ENCODE measurements at regions not wholly inside any gene's neighbourhood (a gene's known extent, or its start where the extent isn't known, plus 50 kb on each side); places are given as distances from the start of the nearest gene placed in this dataset.

- DNase-seq (ENCODE audit: low spot score): no peak
Measured at GRCh38 chr9:89863837-89864236, 259.0 kb downstream of the GADD45G start.

DNA sequence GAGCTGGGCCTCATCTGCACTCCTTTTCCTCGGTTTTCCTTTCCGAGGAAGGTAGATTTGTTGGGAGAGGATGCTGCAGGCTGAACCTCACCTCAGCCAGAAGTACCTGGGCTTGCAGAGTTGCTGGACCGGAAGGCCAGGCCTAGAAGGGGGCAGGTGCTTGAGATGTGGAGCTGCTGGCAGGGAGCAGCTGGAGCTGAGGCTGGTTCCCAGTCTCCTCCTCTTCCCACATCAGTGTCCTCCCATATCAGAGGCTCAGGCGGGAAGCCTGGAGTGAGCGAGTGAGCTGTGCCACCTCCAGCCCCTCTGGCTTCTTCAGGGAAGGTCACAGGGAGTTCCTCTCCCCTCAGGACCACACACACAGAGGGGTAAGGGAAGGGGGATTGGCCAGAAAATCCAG lies 259.4 kb downstream of the GADD45G start:
- DNase-seq (ENCODE audit: low spot score): no peak

- no peak for DNase-seq (ENCODE audit: low spot score)
Measured at GRCh38 chr9:89864731-89865130, 259.9 kb downstream of the GADD45G start.

GRCh38 chr9:89865357-89865756 lies 260.5 kb downstream of the GADD45G start:
- DNase-seq (ENCODE audit: low spot score): no peak

DNA sequence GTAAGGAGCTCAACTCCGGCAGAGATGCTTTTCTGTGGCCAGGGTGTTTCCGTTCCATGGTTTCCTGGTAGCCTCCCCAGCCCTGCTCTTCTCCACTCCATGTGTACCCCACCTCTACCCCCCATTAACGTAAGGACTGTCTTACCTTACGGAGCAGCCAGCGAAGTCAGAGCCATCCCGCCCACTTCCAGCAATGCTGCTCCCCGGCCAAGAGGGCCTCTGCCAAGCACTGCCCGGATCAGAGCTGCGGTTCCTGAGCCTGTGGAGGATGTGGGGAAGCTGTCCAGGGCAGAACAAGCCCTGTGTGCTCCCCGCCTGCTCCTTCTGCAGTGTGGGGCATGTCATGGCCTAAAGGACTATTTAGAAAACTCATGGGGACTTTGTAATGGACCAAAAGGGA lies 261.2 kb downstream of the GADD45G start:
- no peak for DNase-seq (ENCODE audit: low spot score)

DNA sequence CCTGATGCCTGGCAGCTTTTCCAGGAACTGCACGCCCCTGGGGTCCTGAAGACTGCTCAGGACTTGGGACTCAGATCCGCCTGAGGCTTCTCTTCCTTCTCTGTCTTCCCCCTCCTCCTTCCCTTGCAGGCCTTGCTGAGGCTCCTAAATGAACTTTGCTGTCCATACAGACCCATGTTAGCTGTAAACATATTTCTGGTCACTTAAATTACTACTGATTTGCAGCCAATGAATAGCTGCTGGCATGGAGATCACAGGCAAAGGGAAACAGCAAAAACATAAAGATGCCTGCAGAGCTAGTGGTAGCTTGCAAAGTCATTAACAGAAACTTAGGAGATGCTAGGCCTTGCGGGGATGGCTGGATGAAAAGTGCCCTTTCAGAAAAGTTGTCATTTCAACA lies 261.9 kb downstream of the GADD45G start:
- DNase-seq (ENCODE audit: low spot score): no peak

GRCh38 chr9:89868100-89868499 lies 263.3 kb downstream of the GADD45G start:
- no peak for DNase-seq (ENCODE audit: low spot score)

DNA sequence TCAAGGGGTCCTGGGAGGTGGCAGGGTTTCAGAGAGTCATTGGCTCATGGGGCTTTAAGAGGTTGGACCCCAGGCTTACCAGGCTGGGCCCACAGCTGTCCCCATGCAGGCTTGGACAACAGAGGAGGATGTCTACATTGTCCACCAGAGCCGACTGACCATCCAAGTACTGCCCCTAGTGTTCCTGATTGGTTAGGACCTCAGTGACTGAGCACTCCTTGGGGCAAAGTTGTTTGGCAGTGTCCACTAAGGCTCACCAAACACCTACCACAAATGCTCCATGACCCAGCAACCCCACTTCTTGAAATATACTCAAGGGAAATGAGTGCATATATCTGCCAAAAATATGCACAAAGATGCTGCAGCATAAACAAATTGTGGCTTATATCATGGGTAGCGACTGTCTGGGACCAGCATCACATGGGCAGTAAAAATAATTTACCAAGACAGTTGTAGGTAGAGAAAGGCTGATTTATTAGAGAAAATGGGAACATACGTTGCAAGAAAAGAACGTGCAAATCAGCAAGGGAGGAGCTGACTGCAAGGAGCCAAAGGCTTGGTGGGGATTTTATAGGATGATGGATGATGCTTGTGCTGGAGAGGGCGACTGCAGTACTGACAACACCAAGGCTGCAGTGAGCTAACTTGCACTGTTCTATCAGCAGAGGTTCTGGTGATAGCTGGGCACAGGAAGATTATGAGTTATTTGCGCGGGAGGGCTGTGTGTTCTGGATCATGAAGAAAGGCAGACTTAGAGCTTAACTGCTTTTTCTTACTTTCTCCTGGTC lies 265.2 kb downstream of the GADD45G start:
- no peak for DNase-seq (ENCODE audit: low spot score)

GRCh38 chr9:89871871-89872331 lies 267.1 kb downstream of the GADD45G start:
- DNase-seq (ENCODE audit: low spot score): no peak

DNA sequence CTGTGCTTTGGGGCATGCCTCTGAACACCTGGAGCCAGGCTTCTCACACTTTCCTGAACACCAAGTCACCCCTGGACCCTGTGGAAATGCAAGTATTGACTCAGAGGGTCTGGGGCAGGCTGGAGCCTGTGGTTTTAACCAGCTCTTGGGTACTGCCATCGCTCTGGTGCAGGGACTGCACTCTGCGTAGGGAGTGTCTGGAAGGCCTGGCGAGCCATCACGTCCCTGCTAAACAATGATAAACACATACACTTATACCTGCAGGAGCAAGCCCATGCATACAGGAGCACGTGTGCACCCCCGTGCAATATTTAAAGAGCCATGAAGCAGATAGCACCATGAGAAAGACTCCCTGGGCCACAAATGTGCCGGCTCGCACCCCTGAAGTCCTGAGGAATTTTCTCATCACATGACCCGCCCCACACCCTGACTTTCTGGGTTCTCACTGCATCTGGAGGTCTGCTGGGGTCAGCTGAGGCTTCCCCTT lies 267.7 kb downstream of the GADD45G start:
- no peak for DNase-seq (ENCODE audit: low spot score)

DNA sequence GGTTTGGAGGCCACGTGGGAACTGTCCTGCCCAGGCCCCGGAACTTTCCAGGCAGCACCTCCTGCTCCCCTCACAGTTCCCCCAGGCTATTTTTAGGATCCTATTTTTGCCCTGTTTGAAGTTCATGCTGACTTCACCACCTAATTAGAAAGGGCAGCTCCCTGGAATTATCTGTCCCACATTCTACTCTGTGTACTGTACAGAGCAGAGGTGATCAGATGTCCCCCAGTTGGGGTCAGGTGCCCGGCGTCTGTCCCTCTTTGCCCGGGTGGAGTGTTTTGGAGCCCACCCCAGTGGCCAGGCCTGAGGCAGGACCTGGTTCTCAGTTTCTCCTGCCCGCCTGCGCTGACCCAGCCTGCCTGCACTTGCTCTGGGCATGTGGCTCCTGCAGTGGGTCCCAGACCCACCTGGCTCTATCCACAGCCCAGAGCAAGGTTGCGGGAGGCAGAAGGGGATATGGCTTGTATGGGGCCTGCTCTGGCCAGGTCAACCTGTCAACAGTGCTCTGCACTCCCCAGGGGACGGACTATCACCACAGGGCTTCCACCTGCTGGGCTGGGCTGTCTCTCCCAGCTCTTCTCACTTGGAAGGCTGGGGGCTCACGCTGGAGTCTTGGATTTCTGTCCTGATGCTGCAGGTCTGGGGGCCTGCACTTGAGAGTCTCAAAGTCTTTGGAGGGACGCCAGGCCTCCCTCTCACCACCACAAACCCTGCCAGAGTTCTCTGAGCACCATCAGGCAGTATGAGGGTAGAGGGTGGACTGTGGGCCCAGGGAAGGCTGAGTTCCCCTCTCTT lies 268.3 kb downstream of the GADD45G start:
- no peak for DNase-seq (ENCODE audit: low spot score)

DNA sequence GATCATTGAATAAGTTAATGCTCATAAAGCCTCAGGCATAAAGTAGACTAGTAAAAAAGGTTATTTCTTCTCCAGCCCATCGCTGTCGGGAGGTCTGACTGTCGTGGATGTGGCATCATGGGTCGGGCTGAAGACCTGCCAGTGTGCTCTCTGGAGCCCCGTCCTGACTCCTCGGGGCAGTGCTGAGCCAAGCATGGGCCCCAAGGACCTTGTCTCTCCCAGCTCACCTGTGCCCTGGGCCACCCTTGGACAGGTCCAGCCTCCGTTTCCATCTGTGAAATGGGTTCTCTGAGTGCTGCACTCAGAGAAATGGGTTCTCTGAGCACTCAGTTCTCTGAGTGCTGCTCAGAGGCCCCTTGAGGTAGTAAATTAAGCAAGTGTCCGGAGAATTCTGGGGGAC lies 269.0 kb downstream of the GADD45G start:
- DNase-seq (ENCODE audit: low spot score): no peak

- no peak for DNase-seq (ENCODE audit: low spot score)
Measured at GRCh38 chr9:89874351-89875321, 269.8 kb downstream of the GADD45G start.

DNA sequence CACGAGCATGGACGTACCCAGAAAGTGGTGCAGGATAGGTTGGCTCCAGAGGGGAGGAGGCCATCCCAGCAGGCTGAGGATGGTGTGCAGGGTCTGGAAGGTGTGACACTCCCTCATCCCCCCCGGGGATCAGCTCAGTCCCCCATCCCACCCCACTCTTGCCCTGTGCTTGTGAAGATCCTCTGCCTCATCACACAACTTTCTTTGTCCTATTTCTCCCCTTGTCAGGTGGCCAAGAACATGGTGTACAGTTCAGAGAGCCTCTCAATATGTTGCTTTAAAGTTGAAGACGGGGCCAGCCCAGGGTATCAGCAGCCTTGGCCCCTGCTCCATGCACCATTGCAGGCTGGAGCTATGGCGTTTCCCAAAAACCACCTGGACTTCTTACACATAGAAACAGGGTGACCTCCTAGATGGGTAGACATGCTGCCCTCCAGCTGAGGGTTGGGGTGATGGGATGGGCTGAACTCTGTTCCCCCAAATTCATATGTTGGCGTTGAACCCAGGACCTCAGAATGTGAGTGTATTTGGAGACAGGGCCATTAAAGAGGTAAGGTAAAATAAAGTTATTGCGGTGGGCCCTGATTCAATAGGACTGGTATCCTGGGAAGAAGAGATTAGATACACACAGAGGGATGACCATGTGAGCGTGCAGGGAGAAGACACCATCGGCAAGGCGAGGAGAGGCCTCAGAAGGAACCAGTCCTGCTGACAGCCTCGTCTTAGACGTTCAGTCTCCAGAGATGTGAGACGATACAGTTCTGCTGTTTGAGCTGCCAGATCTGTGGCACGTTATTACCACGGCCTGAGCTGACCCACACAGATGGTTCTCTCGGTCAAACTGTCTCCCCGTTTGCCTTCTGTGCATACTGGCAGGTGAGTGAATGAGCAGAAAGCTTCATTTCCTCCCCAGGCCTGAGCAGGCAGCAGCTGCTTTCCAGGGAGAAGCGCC lies 272.5 kb downstream of the GADD45G start:
- no peak for DNase-seq (ENCODE audit: low spot score)

GRCh38 chr9:89878003-89878411 lies 273.2 kb downstream of the GADD45G start:
- DNase-seq (ENCODE audit: low spot score): no peak

GRCh38 chr9:89878687-89879086 lies 273.9 kb downstream of the GADD45G start:
- DNase-seq (ENCODE audit: low spot score): no peak

- DNase-seq (ENCODE audit: low spot score): no peak
Measured at GRCh38 chr9:89879276-89879675, 274.5 kb downstream of the GADD45G start.

DNA sequence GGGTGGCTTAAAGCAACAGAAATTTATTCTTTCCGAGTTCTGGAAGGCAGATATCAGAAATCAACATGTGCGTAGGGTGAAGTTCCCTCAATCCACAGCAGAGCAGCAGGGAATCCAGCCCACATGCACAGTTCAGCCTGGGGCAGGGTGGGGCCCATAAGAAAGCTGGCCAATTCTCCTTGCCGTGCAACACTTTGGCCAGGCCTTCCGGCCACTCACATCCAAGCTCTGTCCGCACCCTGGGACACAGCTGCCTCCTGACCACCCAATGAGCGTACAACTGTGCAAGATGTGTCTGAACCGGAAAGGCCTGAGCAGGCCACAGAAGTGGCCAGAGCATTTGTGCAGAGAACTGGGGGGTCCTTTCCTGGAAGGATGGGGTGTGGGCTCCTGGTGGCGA lies 274.9 kb downstream of the GADD45G start:
- no peak for DNase-seq (ENCODE audit: low spot score)

DNA sequence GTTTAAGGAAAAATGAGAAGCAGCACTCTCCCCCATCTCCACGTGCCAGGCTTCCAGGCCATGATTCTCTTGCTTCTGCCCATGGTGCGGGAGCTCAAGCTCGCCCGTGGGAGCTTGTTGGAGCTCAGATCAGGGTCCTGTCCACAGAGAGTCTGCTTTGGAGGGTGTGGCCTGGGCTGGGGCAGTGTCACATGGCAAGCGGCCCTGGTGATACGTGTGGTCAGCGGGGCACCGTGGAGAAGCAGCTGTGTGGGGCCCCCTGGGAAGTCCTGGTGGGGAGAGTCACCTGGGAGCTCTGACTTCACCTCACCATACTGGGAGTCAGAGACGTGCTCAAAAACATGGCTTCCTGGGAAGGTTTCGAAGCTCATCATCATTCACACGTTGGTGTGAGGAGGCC lies 275.3 kb downstream of the GADD45G start:
- DNase-seq (ENCODE audit: low spot score): no peak

DNA sequence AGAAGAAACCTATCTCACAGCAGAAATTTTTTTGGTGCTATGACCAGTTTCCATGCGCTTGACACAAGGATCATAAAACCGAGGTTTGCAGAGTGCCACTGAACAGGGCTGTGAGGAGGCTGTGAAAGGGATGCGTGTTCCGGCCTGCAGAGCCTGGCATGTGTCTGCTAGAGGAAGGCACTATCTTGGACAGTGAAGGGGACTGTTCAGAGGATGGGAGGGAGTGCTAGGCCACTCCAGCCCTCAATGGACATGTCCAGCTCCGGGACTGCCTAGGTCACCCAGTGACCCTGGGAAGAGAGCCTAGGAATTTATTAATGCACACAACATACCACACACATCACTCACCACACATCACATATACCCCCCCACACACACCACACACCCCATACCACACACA lies 275.9 kb downstream of the GADD45G start:
- no peak for DNase-seq (ENCODE audit: low spot score)

- no peak for DNase-seq (ENCODE audit: low spot score)
Measured at GRCh38 chr9:89881431-89881830, 276.6 kb downstream of the GADD45G start.

Measured in CD4-positive, alpha-beta T cell treated with Interleukin-2 at 100 ng/mL for 4 hours (primary cell).